Fibroblast of lung (primary cell): ENCODE measurements at regions not wholly inside any gene's neighbourhood (a gene's known extent, or its start where the extent isn't known, plus 50 kb on each side); places are given as distances from the start of the nearest gene placed in this dataset.

Experiments used
- EZH2 ChIP-seq: IDR thresholded peaks from 2 replicates; pipeline ENCODE4 v1.5.1; 2012; ENCODE audit warnings: low read length, control low read depth, mild to moderate bottlenecking; ENCODE audit errors: missing control alignments
- TF ChIP-seq, protein P1 (sequence below), 2 donors: IDR thresholded peaks in 1 of 2; conservative IDR thresholded peaks in 1 of 2; 1 replicate in 1 of 2; 2 replicates in 1 of 2; pipeline ENCODE4 v1.5.1; 2011 to 2012; ENCODE audit warnings: low read length in 2 of 2, control low read depth in 1 of 2, inconsistent platforms in 1 of 2, low read depth in 1 of 2, mild to moderate bottlenecking in 1 of 2

DNA sequence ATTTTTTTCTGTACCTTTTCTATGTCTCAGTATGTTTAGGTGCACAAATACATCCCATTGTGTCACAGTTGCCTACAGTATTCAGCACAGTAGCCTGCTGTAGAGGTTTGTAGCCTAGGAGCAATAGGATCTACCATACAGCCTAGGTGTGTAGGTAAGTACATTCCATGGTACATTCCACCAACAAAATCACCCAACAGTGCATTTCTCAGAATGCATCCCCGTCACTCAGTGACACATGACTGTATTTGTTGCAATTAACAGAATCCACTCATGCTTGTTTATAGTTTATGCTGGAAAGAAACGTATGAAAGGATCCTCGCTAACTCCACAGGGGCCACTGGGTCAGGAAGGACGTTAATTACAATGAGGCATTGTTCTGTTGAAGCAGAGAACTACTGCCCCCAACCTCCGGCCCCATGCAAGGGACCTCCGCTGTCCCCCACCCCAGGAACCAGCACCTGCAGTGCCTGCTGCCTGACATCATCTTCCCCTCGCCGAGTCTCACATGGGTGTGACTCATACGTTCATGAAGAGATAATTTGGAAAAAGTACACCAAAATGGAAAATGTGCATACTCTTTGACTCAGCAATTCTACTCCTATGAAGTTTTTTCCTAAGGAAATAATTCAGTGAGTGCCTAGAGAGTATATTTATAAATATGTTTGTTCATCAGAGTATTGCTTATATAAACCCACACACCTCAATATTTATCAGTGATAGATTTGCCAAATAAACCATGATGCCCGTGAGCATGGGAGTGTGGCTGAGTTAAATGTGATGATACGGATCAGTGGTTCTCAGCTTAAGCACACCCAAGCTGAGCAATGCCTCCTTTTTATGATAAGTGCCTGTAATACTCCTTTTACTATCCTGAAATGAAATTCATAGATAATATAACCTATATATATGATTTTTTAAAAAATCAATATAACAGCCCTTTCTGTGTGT is 156.4 kb upstream of the ECI2 start:
- TF ChIP-seq, protein P1, sequence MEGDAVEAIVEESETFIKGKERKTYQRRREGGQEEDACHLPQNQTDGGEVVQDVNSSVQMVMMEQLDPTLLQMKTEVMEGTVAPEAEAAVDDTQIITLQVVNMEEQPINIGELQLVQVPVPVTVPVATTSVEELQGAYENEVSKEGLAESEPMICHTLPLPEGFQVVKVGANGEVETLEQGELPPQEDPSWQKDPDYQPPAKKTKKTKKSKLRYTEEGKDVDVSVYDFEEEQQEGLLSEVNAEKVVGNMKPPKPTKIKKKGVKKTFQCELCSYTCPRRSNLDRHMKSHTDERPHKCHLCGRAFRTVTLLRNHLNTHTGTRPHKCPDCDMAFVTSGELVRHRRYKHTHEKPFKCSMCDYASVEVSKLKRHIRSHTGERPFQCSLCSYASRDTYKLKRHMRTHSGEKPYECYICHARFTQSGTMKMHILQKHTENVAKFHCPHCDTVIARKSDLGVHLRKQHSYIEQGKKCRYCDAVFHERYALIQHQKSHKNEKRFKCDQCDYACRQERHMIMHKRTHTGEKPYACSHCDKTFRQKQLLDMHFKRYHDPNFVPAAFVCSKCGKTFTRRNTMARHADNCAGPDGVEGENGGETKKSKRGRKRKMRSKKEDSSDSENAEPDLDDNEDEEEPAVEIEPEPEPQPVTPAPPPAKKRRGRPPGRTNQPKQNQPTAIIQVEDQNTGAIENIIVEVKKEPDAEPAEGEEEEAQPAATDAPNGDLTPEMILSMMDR (conservative IDR thresholded peaks at IDR 0.05 in 1 of 2, IDR thresholded peaks at IDR 0.05 in 1 of 2; ENCODE audit: low read depth in 1 of 2, low read length in 2 of 2), result no peak
- no peak for TF ChIP-seq EZH2
